ENCODE measurements at regions not wholly inside any gene's neighbourhood (a gene's known extent, or its start where the extent isn't known, plus 50 kb on each side); places are given as distances from the start of the nearest gene placed in this dataset.

DNA sequence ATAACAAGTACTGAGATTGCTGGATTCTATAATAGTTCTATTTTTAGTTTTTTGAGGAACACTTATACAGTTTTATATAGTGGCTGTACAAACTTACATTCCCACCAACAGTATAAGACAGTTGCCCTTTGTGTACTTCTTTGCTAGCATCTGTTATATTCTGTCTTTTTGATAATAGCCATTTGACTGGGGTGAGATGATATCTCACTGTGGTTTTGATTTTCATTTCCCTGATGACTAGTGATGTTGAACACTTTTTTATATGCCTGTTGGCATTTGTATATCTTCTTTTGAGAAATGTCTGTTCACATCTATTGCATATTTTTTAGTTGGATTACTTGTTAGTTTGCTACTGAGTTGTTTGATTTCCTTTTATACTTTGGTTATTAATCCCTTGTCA lies 204.1 kb upstream of the SMC2 start:
- TF ChIP-seq, protein P1, sequence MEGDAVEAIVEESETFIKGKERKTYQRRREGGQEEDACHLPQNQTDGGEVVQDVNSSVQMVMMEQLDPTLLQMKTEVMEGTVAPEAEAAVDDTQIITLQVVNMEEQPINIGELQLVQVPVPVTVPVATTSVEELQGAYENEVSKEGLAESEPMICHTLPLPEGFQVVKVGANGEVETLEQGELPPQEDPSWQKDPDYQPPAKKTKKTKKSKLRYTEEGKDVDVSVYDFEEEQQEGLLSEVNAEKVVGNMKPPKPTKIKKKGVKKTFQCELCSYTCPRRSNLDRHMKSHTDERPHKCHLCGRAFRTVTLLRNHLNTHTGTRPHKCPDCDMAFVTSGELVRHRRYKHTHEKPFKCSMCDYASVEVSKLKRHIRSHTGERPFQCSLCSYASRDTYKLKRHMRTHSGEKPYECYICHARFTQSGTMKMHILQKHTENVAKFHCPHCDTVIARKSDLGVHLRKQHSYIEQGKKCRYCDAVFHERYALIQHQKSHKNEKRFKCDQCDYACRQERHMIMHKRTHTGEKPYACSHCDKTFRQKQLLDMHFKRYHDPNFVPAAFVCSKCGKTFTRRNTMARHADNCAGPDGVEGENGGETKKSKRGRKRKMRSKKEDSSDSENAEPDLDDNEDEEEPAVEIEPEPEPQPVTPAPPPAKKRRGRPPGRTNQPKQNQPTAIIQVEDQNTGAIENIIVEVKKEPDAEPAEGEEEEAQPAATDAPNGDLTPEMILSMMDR (IDR thresholded peaks at IDR 0.05), result no peak
- no peak for TF ChIP-seq POLR2AphosphoS5 (IDR thresholded peaks at IDR 0.05; ENCODE audit: low read depth, low read length)
- TF ChIP-seq, protein P2, sequence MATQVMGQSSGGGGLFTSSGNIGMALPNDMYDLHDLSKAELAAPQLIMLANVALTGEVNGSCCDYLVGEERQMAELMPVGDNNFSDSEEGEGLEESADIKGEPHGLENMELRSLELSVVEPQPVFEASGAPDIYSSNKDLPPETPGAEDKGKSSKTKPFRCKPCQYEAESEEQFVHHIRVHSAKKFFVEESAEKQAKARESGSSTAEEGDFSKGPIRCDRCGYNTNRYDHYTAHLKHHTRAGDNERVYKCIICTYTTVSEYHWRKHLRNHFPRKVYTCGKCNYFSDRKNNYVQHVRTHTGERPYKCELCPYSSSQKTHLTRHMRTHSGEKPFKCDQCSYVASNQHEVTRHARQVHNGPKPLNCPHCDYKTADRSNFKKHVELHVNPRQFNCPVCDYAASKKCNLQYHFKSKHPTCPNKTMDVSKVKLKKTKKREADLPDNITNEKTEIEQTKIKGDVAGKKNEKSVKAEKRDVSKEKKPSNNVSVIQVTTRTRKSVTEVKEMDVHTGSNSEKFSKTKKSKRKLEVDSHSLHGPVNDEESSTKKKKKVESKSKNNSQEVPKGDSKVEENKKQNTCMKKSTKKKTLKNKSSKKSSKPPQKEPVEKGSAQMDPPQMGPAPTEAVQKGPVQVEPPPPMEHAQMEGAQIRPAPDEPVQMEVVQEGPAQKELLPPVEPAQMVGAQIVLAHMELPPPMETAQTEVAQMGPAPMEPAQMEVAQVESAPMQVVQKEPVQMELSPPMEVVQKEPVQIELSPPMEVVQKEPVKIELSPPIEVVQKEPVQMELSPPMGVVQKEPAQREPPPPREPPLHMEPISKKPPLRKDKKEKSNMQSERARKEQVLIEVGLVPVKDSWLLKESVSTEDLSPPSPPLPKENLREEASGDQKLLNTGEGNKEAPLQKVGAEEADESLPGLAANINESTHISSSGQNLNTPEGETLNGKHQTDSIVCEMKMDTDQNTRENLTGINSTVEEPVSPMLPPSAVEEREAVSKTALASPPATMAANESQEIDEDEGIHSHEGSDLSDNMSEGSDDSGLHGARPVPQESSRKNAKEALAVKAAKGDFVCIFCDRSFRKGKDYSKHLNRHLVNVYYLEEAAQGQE (IDR thresholded peaks at IDR 0.05; ENCODE audit: insufficient read depth in 1 of 2, low read depth in 2 of 2, low read length in 1 of 2), result no peak
- TF ChIP-seq SIN3A (IDR thresholded peaks at IDR 0.05; ENCODE audit: borderline replicate concordance, insufficient read depth, low read depth, low read length), result no peak
- no peak for TF ChIP-seq TCF7L2 (IDR thresholded peaks at IDR 0.05; ENCODE audit: low read depth, low read length)
